HepG2 (cell line): ENCODE measurements at regions not wholly inside any gene's neighbourhood (a gene's known extent, or its start where the extent isn't known, plus 50 kb on each side); places are given as distances from the start of the nearest gene placed in this dataset.

Source experiments
- ATAC-seq: fragments of 200-7000 bp; cut with Tn5 transposase; 3 replicates; pipeline ENCODE4 v1.9.1; 2020; ENCODE audit warnings: mild to moderate bottlenecking, moderate library complexity
- BruUV-seq: library from RNA; stranded (reverse); fragments of 400-500 nt; replicated peaks from 2 replicates; lab custom pipeline; 2021; lab: Mats Ljungman, UMichigan
- CTCF ChIA-PET: fragments of 300-600 bp; formaldehyde crosslinking; extraction: SDS; loops from one replicate; lab custom pipeline; 2021; ENCODE audit warnings: low total read pairs, inconsistent platforms, low intra/inter-chr PET ratio; lab: Yijun Ruan, JAX
- POLR2A ChIA-PET: fragments of 350-600 bp; sonication (Branson Sonifier 250); formaldehyde crosslinking; loops from one replicate; lab custom pipeline; 2020; ENCODE audit warnings: antibody characterized with exemption, inconsistent platforms; lab: Yijun Ruan, JAX
- DNase-seq: peaks from one replicate; pipeline ENCODE4 v3.0.0-alpha.2; 2015; ENCODE audit warnings: low spot score
- FAIRE-seq: peaks from 3 replicates; lab custom pipeline; 2011; peaks lifted over from hg19 to GRCh38; lab: Jason Lieb, UNC
- H2AFZ ChIP-seq: one replicate; pipeline ENCODE4 v1.6.1; 2011; ENCODE audit warnings: low read length, inconsistent platforms
- H3K27ac ChIP-seq: fragments of 300-600 bp; 3 replicates; pipeline ENCODE4 v1.8.0; 2011; ENCODE audit warnings: mixed run types, mild to moderate bottlenecking, mixed read lengths, low read length, inconsistent platforms; ENCODE audit not compliant: insufficient read depth; ENCODE audit errors: extremely low read length
- H3K27me3 ChIP-seq, 2 experiments: fragments of 200-600 bp in 1 of 2; 2 replicates in 1 of 2; 3 replicates in 1 of 2; pipeline versions ENCODE4 v1.6.0 to v1.8.0; 2011; ENCODE audit warnings: low read length in 2 of 2, mild to moderate bottlenecking in 2 of 2, moderate library complexity in 2 of 2, inconsistent platforms in 1 of 2; ENCODE audit not compliant: insufficient read depth in 2 of 2, control insufficient read depth in 1 of 2
- H3K36me3 ChIP-seq, 2 experiments: fragments of 200-600 bp in 1 of 2; replicated peaks in 1 of 2; 2 replicates in 1 of 2; 3 replicates in 1 of 2; pipeline versions ENCODE4 v1.5.1 to v1.8.0; 2011; ENCODE audit warnings: low read length in 2 of 2, inconsistent platforms in 1 of 2; ENCODE audit not compliant: insufficient read depth in 2 of 2, control insufficient read depth in 1 of 2
- H3K4me1 ChIP-seq: 2 replicates; pipeline ENCODE4 v1.5.1; 2012; ENCODE audit warnings: low read length, inconsistent platforms; ENCODE audit not compliant: insufficient read depth
- H3K4me2 ChIP-seq: 2 replicates; pipeline ENCODE4 v1.6.0; 2011; ENCODE audit warnings: low read depth, low read length, inconsistent platforms
- H3K4me3 ChIP-seq, 3 experiments: fragments of 200-600 bp in 1 of 3; sonication (generic), shearing (Covaris generic) in 1 of 3; replicated peaks in 1 of 3; 2 replicates each; pipeline ENCODE4 v1.5.1; 2011 to 2016; ENCODE audit warnings: low read length in 3 of 3, inconsistent platforms in 2 of 3, low read depth in 2 of 3, mild to moderate bottlenecking in 2 of 3, control low read depth in 1 of 3, mixed read lengths in 1 of 3; ENCODE audit not compliant: insufficient read depth in 1 of 3
- H3K79me2 ChIP-seq: one replicate; pipeline ENCODE4 v1.6.1; 2011; ENCODE audit warnings: low read length, inconsistent platforms; ENCODE audit not compliant: insufficient read depth
- H3K9ac ChIP-seq: 2 replicates; pipeline ENCODE4 v1.6.0; 2011; ENCODE audit warnings: mild to moderate bottlenecking, low read depth, low read length, inconsistent platforms; ENCODE audit not compliant: insufficient read depth
- H3K9me3 ChIP-seq: 2 replicates; pipeline ENCODE4 v1.5.1; 2012; ENCODE audit warnings: mild to moderate bottlenecking, low read length
- H4K20me1 ChIP-seq: 2 replicates; pipeline ENCODE4 v1.6.0; 2011; ENCODE audit warnings: inconsistent platforms, mild to moderate bottlenecking, low read length, moderate library complexity; ENCODE audit not compliant: insufficient read depth
- AKAP8 ChIP-seq: sonication (generic); formaldehyde crosslinking; IDR thresholded peaks from 2 replicates; pipeline ENCODE4 v1.5.1; 2020; ENCODE audit warnings: mild to moderate bottlenecking, missing genetic modification reagents
- KAT7 ChIP-seq: IDR thresholded peaks from 2 replicates; pipeline ENCODE4 v1.6.1; 2018; ENCODE audit warnings: borderline replicate concordance, missing compliant biosample characterization
- KDM3A ChIP-seq: IDR thresholded peaks from 2 replicates; pipeline ENCODE4 v1.6.1; 2018; ENCODE audit warnings: low read depth, missing compliant biosample characterization
- KMT2B ChIP-seq: IDR thresholded peaks from 2 replicates; pipeline ENCODE4 v1.6.1; 2016; ENCODE audit warnings: missing genetic modification reagents, missing compliant biosample characterization
- MIXL1 ChIP-seq: IDR thresholded peaks from 2 replicates; pipeline ENCODE4 v1.6.1; 2016
- MLXIP ChIP-seq: sonication (generic); formaldehyde crosslinking; IDR thresholded peaks from 2 replicates; pipeline ENCODE4 v1.9.0; 2021; ENCODE audit warnings: missing genetic modification reagents, borderline replicate concordance
- NCOA1 ChIP-seq: sonication (generic); formaldehyde crosslinking; IDR thresholded peaks from 2 replicates; pipeline ENCODE4 v1.9.0; 2021; ENCODE audit warnings: missing genetic modification reagents
- U2AF1 ChIP-seq: fragments of 200-400 bp; formaldehyde crosslinking; optimal IDR thresholded peaks from 2 replicates; pipeline ENCODE3; 2017; ENCODE audit warnings: mild to moderate bottlenecking, low read depth, low read length
- ZNF549 ChIP-seq: sonication (generic); formaldehyde crosslinking; IDR thresholded peaks from 2 replicates; pipeline ENCODE4 v1.5.0; 2020; ENCODE audit warnings: missing genetic modification reagents
- ZNF558 ChIP-seq: sonication (generic); formaldehyde crosslinking; IDR thresholded peaks from 2 replicates; pipeline ENCODE4 v1.9.0; 2022; ENCODE audit warnings: mild to moderate bottlenecking, missing genetic modification reagents, borderline replicate concordance
- ZNF761 ChIP-seq: sonication (generic); formaldehyde crosslinking; conservative IDR thresholded peaks from 2 replicates; pipeline ENCODE4 v1.4.0; 2020; ENCODE audit warnings: mild to moderate bottlenecking, missing genetic modification reagents
- WGBS: methylation state at CpG from one replicate; pipeline ENCODE4 v1.1.6; 2017; ENCODE audit warnings: low lambda C conversion rate; 5-methylcytosine and 5-hydroxymethylcytosine counted together
- in situ Hi-C: cut with HindIII; loops from 2 replicates; pipeline ENCODE4 v1.10.0; 2017; ENCODE audit warnings: low pct_unique_long_range_greater_than_20kb; ENCODE audit not compliant: extremely low pct_ligation_motif_present
- intact Hi-C: fragments of 100-400 bp; cut with micrococcal nuclease; formaldehyde crosslinking; loops from one replicate; pipeline ENCODE4 v1.10.0; 2022; ENCODE audit not compliant: unreplicated experiment
- TF ChIP-seq, protein P1 (sequence below): sonication (generic); formaldehyde crosslinking; conservative IDR thresholded peaks from 2 replicates; pipeline ENCODE4 v1.5.0; 2020; ENCODE audit warnings: missing genetic modification reagents

GRCh38 chr6:85016726-85017125 lies 252.3 kb upstream of the TBX18 start:
- POLR2A ChIA-PET = no interaction called here
- H4K20me1 ChIP-seq = no peaks in the 10 kb centered on the region
- H3K4me2 ChIP-seq = no peak overlapping the region
- in situ Hi-C loops = loop anchor here (25.0 kb wide), 1 partner anchor 296 kb away; no protein-coding TSS in a partner anchor
- H2AFZ ChIP-seq = no peak overlapping the region
- CTCF ChIA-PET = no interaction called here
- H3K4me3 ChIP-seq = no peak overlapping the region
- 0% methylated on average over 1 of the region's 1 CpG for WGBS
- ATAC-seq (no peak), DNase-seq (no peak), FAIRE-seq (no peak)
- BruUV-seq = no TSS peak
- H3K9ac ChIP-seq = no peak overlapping the region
- no peaks in the 10 kb centered on the region for H3K9me3 ChIP-seq
- TF ChIP-seq KDM3A (CRISPR knock-in tag) (no peak), KMT2B (CRISPR knock-in tag) (no peak), MIXL1 (CRISPR knock-in tag) (no peak), MLXIP (CRISPR knock-in tag) (no peak), U2AF1 (no peak), AKAP8 (no peak), ZNF558 (CRISPR knock-in tag) (no peak), ZNF549 (CRISPR knock-in tag) (no peak), ZNF761 (CRISPR knock-in tag) (no peak), KAT7 (no peak), NCOA1 (CRISPR knock-in tag) (no peak)
- TF ChIP-seq, protein P1, sequence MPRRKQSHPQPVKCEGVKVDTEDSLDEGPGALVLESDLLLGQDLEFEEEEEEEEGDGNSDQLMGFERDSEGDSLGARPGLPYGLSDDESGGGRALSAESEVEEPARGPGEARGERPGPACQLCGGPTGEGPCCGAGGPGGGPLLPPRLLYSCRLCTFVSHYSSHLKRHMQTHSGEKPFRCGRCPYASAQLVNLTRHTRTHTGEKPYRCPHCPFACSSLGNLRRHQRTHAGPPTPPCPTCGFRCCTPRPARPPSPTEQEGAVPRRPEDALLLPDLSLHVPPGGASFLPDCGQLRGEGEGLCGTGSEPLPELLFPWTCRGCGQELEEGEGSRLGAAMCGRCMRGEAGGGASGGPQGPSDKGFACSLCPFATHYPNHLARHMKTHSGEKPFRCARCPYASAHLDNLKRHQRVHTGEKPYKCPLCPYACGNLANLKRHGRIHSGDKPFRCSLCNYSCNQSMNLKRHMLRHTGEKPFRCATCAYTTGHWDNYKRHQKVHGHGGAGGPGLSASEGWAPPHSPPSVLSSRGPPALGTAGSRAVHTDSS = no peak
- H3K4me1 ChIP-seq = no peaks in the 10 kb centered on the region
- no peaks in the 10 kb centered on the region for H3K79me2 ChIP-seq
- no peak overlapping the region for H3K27ac ChIP-seq
- no peaks in the 10 kb centered on the region for H3K36me3 ChIP-seq
- 0 out of 5 replicates have a peak, but pooled peaks cover 0 to 6% of the 10 kb centered on the region in 2 experiments for H3K27me3 ChIP-seq
- intact Hi-C loops = loop anchor here (5.0 kb wide), 1 partner anchor 111 kb away; no protein-coding TSS in a partner anchor
